ENCODE measurements at regions not wholly inside any gene's neighbourhood (a gene's known extent, or its start where the extent isn't known, plus 50 kb on each side); places are given as distances from the start of the nearest gene placed in this dataset.

GRCh38 chr1:199404191-199404590 lies 623.3 kb upstream of the NR5A2 start:
- Histone ChIP-seq H3K36me3 (no peaks in the 10 kb centered on the region), H3K4me1 (no peaks in the 10 kb centered on the region), H3K27me3 (no peaks in the 10 kb centered on the region), H3K27ac (no peak overlapping the region), H3K4me3 (replicated peaks in 1 of 3) (no peak overlapping the region), H3K9me3 (no peaks in the 10 kb centered on the region)
- intact Hi-C loops (cut with DNase I): no loop called here
- TF ChIP-seq CTCF (IDR thresholded peaks at IDR 0.05) (no peak), POLR2A (IDR thresholded peaks at IDR 0.05) (no peak)
- no peak for DNase-seq

- no peak overlapping the region for H3K27ac ChIP-seq
- no peak for TF ChIP-seq POLR2A (IDR thresholded peaks at IDR 0.05)
- no peak for TF ChIP-seq CTCF (IDR thresholded peaks at IDR 0.05)
- no peaks in the 10 kb centered on the region for H3K9me3 ChIP-seq
- DNase-seq: no peak
- H3K4me3 ChIP-seq (replicated peaks in 1 of 3): no peak overlapping the region
- intact Hi-C loops (cut with DNase I): no loop called here
- no peaks in the 10 kb centered on the region for H3K36me3 ChIP-seq
- no peaks in the 10 kb centered on the region for H3K4me1 ChIP-seq
- H3K27me3 ChIP-seq: no peaks in the 10 kb centered on the region
Measured at GRCh38 chr1:199404976-199405375, 622.5 kb upstream of the NR5A2 start.

- 69 to 72% methylated on average over 3 of the region's 3 CpGs for WGBS, 2 donors
- H3K27me3 ChIP-seq: no peaks in the 10 kb centered on the region
Measured at GRCh38 chr1:199405634-199406196, 621.8 kb upstream of the NR5A2 start.

GRCh38 chr1:199410462-199410861 lies 617.0 kb upstream of the NR5A2 start:
- no peak for DNase-seq
- Histone ChIP-seq H3K9me3 (no peaks in the 10 kb centered on the region), H3K4me3 (replicated peaks in 1 of 3) (no peak overlapping the region), H3K27me3 (no peaks in the 10 kb centered on the region), H3K4me1 (no peaks in the 10 kb centered on the region), H3K36me3 (no peaks in the 10 kb centered on the region), H3K27ac (no peak overlapping the region)
- 87 to 92% methylated on average over 3 of the region's 3 CpGs for WGBS, 2 donors
- intact Hi-C loops (cut with DNase I): no loop called here
- TF ChIP-seq CTCF (IDR thresholded peaks at IDR 0.05) (no peak), POLR2A (IDR thresholded peaks at IDR 0.05) (no peak)

More at GRCh38 chr1:199405634-199406196, 621.8 kb upstream of the NR5A2 start:
- Histone ChIP-seq H3K36me3 (no peaks in the 10 kb centered on the region), H3K4me1 (no peaks in the 10 kb centered on the region), H3K27ac (no peak overlapping the region), H3K4me3 (replicated peaks in 1 of 3) (no peak overlapping the region), H3K9me3 (no peaks in the 10 kb centered on the region)
- no peak for TF ChIP-seq CTCF (IDR thresholded peaks at IDR 0.05)
- TF ChIP-seq POLR2A (IDR thresholded peaks at IDR 0.05): no peak
- DNase-seq: no peak
- intact Hi-C loops (cut with DNase I): no loop called here

- DNase-seq: no peak
- H3K4me1 ChIP-seq: no peaks in the 10 kb centered on the region
- no peak overlapping the region for H3K4me3 ChIP-seq (replicated peaks in 1 of 3)
- no peaks in the 10 kb centered on the region for H3K36me3 ChIP-seq
- intact Hi-C loops (cut with DNase I): no loop called here
- no peak for TF ChIP-seq POLR2A (IDR thresholded peaks at IDR 0.05)
- H3K9me3 ChIP-seq: no peaks in the 10 kb centered on the region
- H3K27ac ChIP-seq: no peak overlapping the region
- H3K27me3 ChIP-seq: no peaks in the 10 kb centered on the region
Measured at GRCh38 chr1:199411506-199411905, 616.0 kb upstream of the NR5A2 start.

GRCh38 chr1:199422206-199422605 lies 605.3 kb upstream of the NR5A2 start:
- Histone ChIP-seq H3K9me3 (no peaks in the 10 kb centered on the region), H3K4me1 (no peaks in the 10 kb centered on the region), H3K27ac (no peak overlapping the region), H3K36me3 (no peaks in the 10 kb centered on the region), H3K27me3 (no peaks in the 10 kb centered on the region), H3K4me3 (replicated peaks in 1 of 3) (no peak overlapping the region)
- 75 to 82% methylated on average over 1 of the region's 1 CpG for WGBS, 2 donors
- no peak for DNase-seq
- intact Hi-C loops (cut with DNase I): no loop called here
- no peak for TF ChIP-seq CTCF (IDR thresholded peaks at IDR 0.05)
- TF ChIP-seq POLR2A (IDR thresholded peaks at IDR 0.05): no peak

Data from thyroid gland (tissue), 4 donors.